Stimulated activated naive CD8-positive, alpha-beta T cell treated with anti-CD3 and anti-CD28 coated beads, Interleukin-15, Interleukin-2, amounts not matched to agents 100 U/mL and 50 U/mL, for 24 hours (primary cell): ENCODE measurements at regions not wholly inside any gene's neighbourhood (a gene's known extent, or its start where the extent isn't known, plus 50 kb on each side); places are given as distances from the start of the nearest gene placed in this dataset.
"Not testable (repeated sequence)": the region's sequence is repeated elsewhere in the genome, so short reads cannot be mapped to it uniquely, and the experiment has no call there.

ENCODE experiments used
- ATAC-seq: fragments of 150-1000 bp; cut with Tn5 transposase; one replicate; pipeline ENCODE4 v1.10.0; 2021
- DNase-seq: peaks from one replicate; pipeline ENCODE4 v3.0.0; 2021

DNA sequence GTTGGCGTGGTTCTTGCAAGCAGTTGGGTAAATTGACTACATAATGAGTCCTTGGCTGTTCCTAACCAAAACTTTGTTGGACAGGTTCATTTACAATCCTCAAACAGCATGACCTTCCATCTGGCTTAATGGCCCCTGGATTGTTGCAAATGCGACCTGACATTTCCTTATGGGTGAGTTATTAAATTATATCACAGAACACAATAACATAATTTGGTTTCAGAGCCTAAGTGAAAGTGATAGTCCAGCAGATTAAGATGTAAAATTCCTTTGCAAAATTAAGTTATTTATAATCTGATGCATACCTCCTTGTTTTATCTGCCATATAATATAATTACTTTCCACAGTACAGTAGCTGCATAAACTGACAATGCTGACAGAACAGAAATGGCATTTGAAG is 224.4 kb downstream of the TUSC1 start:
- no peak for ATAC-seq
- no peak for DNase-seq

DNA sequence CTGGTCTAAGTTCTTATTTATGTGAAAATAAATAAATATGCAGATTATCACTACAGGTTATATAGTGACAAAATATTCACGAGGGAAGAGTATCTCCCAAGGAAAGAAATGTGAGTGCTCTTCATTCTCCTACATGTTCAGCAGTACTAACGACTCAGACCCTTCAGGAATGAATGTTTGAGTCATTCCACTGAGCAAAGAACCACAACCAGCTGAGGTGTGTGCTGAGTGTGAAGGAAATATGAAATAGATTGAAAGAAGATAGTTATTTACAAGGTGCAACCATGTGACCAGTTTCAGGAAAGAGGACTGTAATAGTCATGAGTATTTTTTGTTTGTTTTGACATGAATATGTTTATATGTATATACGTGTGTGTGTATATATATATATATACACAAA is 228.7 kb downstream of the TUSC1 start:
- ATAC-seq: no peak

GRCh38 chr9:25445721-25446120 is 232.5 kb downstream of the TUSC1 start:
- ATAC-seq, DNase-seq: not testable (repeated sequence)

More for the DNA sequence above, 228.7 kb downstream of the TUSC1 start:
- no peak for DNase-seq

GRCh38 chr9:25442526-25442925 is 235.7 kb downstream of the TUSC1 start:
- DNase-seq (no peak), ATAC-seq (no peak)

GRCh38 chr9:25427898-25428297 is 250.3 kb downstream of the TUSC1 start:
- DNase-seq (no peak), ATAC-seq (no peak)

GRCh38 chr9:25427290-25427689 is 251.0 kb downstream of the TUSC1 start:
- DNase-seq (no peak), ATAC-seq (no peak)

- ATAC-seq (no peak), DNase-seq (no peak)
Observed at GRCh38 chr9:25421560-25421959, 256.7 kb downstream of the TUSC1 start.

GRCh38 chr9:25418974-25419373 is 259.3 kb downstream of the TUSC1 start:
- ATAC-seq: no peak
- DNase-seq: no peak

DNA sequence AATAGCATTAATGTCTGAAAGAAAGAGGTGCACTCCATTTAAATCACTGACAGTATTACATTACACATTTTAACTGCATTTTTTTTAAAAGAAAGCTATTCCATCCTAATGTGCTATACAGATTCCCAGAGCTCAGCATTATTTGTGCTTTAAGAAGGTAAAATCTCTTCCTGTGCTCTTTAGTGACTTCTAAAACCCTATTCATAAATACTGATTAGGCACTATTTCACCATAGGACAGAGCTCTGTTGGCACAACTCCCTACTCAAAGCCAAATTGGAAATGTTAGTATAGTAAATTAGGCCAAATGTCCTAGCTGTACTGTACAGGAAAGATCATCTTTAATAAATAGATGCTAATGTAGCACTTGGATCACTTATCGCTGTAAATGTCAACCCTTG is 262.5 kb downstream of the TUSC1 start:
- DNase-seq (no peak), ATAC-seq (no peak)

- no peak for DNase-seq
- no peak for ATAC-seq
Observed at GRCh38 chr9:25412646-25413045, 265.6 kb downstream of the TUSC1 start.

DNA sequence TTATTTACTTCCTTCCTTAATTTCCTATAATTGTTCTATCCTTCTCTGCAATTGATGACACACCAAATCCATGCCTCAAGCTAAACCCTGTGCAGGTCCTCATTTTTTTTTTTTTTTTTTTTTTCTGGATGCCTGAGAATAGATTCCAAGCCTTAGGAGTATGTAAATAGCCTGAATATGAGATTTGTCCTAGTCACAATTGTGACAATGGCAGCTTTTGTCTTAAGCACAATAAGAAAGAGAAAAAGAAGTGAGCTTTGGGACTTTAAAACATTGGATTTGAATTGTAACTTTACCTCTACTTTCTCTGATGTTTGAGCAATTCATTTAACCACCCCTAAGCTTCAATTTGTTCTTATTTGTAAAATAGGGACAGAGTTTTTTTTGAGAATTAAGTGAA is 280.5 kb downstream of the TUSC1 start:
- DNase-seq: no peak

DNA sequence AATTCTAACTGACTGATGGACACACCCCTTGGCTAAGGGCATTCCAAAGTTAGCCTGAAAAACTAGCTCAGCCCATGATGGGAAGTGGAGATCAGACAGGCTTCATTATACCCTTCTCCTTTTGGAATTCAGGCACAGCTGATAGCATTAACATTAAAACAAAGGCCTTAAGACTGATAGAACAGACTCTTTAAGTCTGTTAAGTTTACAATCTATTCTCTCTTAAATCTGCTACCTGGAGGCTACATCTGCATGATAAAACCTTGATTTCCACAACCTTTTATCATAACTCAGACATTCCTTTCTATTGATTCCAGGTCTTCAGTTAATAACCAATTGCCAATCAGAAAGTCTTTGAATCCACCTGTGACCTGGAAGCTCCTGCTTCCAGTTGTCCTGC is 281.4 kb downstream of the TUSC1 start:
- DNase-seq (no peak), ATAC-seq (no peak)

More for the DNA sequence above, 280.5 kb downstream of the TUSC1 start:
- no peak for ATAC-seq

DNA sequence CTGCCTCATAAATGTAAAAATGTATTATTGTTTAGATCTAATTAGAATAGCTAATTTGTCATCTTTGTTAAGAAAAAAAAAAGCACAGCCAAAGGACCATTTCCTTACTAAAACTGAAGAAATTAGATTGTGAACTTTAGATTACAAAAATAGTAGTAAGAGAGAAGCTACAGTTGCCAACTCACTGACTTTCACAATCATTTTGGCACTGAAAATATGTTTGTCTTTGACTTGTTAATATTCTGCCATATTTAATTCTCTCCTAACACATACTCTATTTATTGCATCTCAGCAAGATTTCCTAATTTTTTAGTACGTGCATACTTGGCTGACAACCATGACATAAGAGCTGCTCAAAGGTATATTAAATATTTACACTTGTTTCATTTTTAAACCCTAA is 297.1 kb downstream of the TUSC1 start:
- no peak for DNase-seq
- ATAC-seq: no peak

- DNase-seq (no peak), ATAC-seq (no peak)
Observed at GRCh38 chr9:25377039-25377438, 301.2 kb downstream of the TUSC1 start.

- DNase-seq (no peak), ATAC-seq (no peak)
Observed at GRCh38 chr9:25374281-25374680, 304.0 kb downstream of the TUSC1 start.

GRCh38 chr9:25366906-25367305 is 311.3 kb downstream of the TUSC1 start:
- ATAC-seq: no peak
- no peak for DNase-seq

- ATAC-seq: no peak
- no peak for DNase-seq
Observed at GRCh38 chr9:25353783-25354182, 324.5 kb downstream of the TUSC1 start.

DNA sequence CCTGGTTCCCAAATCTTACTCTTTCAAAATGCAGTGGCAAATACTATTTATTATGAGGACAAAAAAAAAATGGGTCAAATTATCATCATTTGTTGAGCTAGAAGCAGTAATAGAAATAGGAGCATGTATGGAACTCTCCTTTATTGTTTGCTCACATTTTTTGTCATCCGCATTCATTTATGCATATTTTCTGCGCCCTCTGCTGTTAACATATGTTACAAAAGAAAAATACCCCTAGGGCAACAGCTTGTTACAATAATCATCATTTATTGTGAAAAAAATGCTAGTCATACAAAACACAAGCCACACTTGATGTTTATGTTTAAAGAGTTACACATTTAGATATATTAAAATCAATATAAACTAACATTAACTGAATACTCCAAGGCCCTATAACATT is 328.2 kb downstream of the TUSC1 start:
- ATAC-seq (no peak), DNase-seq (no peak)

GRCh38 chr9:25322142-25322541 is 356.1 kb downstream of the TUSC1 start:
- ATAC-seq (no peak), DNase-seq (no peak)

GRCh38 chr9:25310961-25311360 is 367.3 kb downstream of the TUSC1 start:
- DNase-seq (no peak), ATAC-seq (no peak)

DNA sequence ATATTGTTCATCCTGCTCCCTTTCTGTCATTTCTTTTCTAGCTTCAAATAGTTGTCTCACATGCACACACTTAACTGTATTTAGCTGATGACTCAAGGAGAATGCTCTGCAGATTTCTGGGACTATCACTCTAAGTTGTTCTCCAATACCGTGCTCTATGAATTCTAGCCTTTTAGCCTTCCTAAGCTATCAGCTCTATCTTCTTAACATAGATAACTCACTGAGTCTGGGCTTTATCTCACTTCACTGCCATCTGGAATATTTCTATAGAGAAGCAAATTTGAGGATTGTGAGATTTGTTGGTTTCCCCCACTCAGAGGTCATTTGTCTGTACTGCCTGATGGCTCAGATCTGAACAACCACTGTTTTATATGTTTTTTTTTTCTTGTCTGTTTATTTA is 369.7 kb downstream of the TUSC1 start:
- no peak for DNase-seq
- ATAC-seq: no peak

GRCh38 chr9:25302601-25303000 is 375.6 kb downstream of the TUSC1 start:
- ATAC-seq (no peak), DNase-seq (no peak)

- not testable (repeated sequence) for ATAC-seq, DNase-seq
Observed at GRCh38 chr9:25288195-25288594, 390.0 kb downstream of the TUSC1 start.

DNA sequence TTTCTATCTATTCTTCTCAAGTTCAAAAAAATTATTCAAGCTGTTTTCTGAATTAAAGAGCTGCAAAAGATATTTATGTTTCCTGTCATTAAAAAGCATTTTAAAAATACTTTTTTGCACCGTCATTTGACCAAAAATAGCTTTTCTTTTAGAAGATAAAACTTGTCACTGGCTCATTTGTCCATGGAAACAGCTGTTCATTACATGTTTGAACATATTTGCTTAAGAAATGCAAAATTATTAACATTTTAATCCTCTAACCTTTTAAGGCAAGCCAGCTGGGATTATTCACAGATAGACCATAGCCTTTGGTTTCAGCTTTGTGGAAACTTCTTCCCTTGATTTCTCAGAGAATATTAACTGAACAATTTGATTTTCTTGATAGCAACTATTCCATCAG is 393.9 kb downstream of the TUSC1 start:
- ATAC-seq: no peak
- no peak for DNase-seq

DNA sequence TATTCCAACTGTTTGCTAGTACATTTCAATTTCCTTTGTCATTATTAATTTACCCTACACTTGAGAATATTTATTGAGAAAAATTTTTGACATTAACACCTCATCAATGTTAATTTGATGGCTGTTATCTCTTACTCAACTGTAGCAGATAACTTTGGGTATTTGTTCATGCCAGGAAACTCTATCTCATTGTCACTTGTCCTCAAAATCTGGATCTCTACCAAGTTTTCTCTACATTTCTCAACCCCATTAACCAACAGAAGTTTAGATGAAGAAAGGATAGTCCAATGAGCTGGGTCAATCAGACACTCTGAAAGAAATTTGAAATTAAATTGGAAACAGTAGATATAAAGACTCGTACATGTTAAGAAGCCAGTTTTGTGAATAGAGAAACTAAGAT is 395.3 kb downstream of the TUSC1 start:
- DNase-seq (no peak), ATAC-seq (no peak)
